ENCODE measurements at regions not wholly inside any gene's neighbourhood (a gene's known extent, or its start where the extent isn't known, plus 50 kb on each side); places are given as distances from the start of the nearest gene placed in this dataset.

GRCh38 chr1:101323535-101323934, 86.7 kb downstream of the S1PR1 start:
- DNase-seq = no peak

- no peak for DNase-seq
Measured at GRCh38 chr1:101325144-101325543, 88.3 kb downstream of the S1PR1 start.

- DNase-seq = no peak
Measured at GRCh38 chr1:101330427-101331130, 93.8 kb downstream of the S1PR1 start.

GRCh38 chr1:101331794-101332193, 95.0 kb downstream of the S1PR1 start:
- no peak for DNase-seq

- no peak for DNase-seq
Measured at GRCh38 chr1:101332633-101333032, 95.8 kb downstream of the S1PR1 start.

GRCh38 chr1:101333186-101333585, 96.4 kb downstream of the S1PR1 start:
- no peak for DNase-seq

GRCh38 chr1:101337968-101338367, 101.1 kb downstream of the S1PR1 start:
- DNase-seq = no peak

- no peak for DNase-seq
Measured at GRCh38 chr1:101338714-101339430, 102.1 kb downstream of the S1PR1 start.

GRCh38 chr1:101344745-101345144, 107.9 kb downstream of the S1PR1 start:
- no peak for DNase-seq

- DNase-seq = no peak
Measured at GRCh38 chr1:101346419-101346818, 109.6 kb downstream of the S1PR1 start.

- DNase-seq = no peak
Measured at GRCh38 chr1:101356013-101356412, 119.2 kb downstream of the S1PR1 start.

- no peak for DNase-seq
Measured at GRCh38 chr1:101356604-101357443, 120.0 kb downstream of the S1PR1 start.

- DNase-seq = peak; percentile 39
Measured at GRCh38 chr1:101357444-101357986, 120.7 kb downstream of the S1PR1 start.

- DNase-seq = no peak
Measured at GRCh38 chr1:101360506-101360905, 123.7 kb downstream of the S1PR1 start.

GRCh38 chr1:101363891-101364318, 127.1 kb downstream of the S1PR1 start:
- no peak for DNase-seq

- DNase-seq = no peak
Measured at GRCh38 chr1:101364370-101365120, 127.7 kb downstream of the S1PR1 start.

GRCh38 chr1:101365186-101365585, 128.4 kb downstream of the S1PR1 start:
- no peak for DNase-seq

GRCh38 chr1:101365878-101366277, 129.1 kb downstream of the S1PR1 start:
- DNase-seq = no peak

- no peak for DNase-seq
Measured at GRCh38 chr1:101366513-101367215, 129.8 kb downstream of the S1PR1 start.

GRCh38 chr1:101367630-101368029, 130.8 kb downstream of the S1PR1 start:
- no peak for DNase-seq

- DNase-seq = no peak
Measured at GRCh38 chr1:101370488-101370887, 133.7 kb downstream of the S1PR1 start.

- no peak for DNase-seq
Measured at GRCh38 chr1:101371259-101371658, 134.4 kb downstream of the S1PR1 start.

Measured in NCI-H2171 (cell line).